H9 (cell line): ENCODE measurements at regions not wholly inside any gene's neighbourhood (a gene's known extent, or its start where the extent isn't known, plus 50 kb on each side); places are given as distances from the start of the nearest gene placed in this dataset.

Source experiments
- DNase-seq: peaks from one replicate; pipeline ENCODE4 v3.0.0-alpha.2; 2017
- H2AFZ ChIP-seq: one replicate; pipeline ENCODE4 v1.6.1; 2013; ENCODE audit warnings: mild to moderate bottlenecking, low read length, control low read depth, moderate library complexity
- H2AK5ac ChIP-seq: 2 replicates; pipeline ENCODE4 v1.6.1; 2013; ENCODE audit warnings: low read length, control low read depth, mixed read lengths; ENCODE audit not compliant: insufficient read length
- H2BK120ac ChIP-seq: one replicate; pipeline ENCODE4 v1.6.1; 2013; ENCODE audit warnings: low read depth, mild to moderate bottlenecking, low read length, control low read depth, inconsistent platforms; ENCODE audit not compliant: poor library complexity, severe bottlenecking
- H2BK12ac ChIP-seq: 2 replicates; pipeline ENCODE4 v1.6.1; 2013; ENCODE audit warnings: low read length, control low read depth, mixed read lengths, low read depth; ENCODE audit not compliant: insufficient read length
- H2BK15ac ChIP-seq: 2 replicates; pipeline ENCODE4 v1.6.1; 2013; ENCODE audit warnings: low read depth, low read length, control low read depth
- H2BK20ac ChIP-seq: one replicate; pipeline ENCODE4 v1.6.1; 2013; ENCODE audit warnings: low read depth, mild to moderate bottlenecking, low read length, control low read depth, inconsistent platforms; ENCODE audit not compliant: poor library complexity, severe bottlenecking
- H2BK5ac ChIP-seq: 2 replicates; pipeline ENCODE4 v1.6.1; 2013; ENCODE audit warnings: low read length, control low read depth, mixed read lengths; ENCODE audit not compliant: insufficient read length
- H3K14ac ChIP-seq: 2 replicates; pipeline ENCODE4 v1.6.1; 2013; ENCODE audit warnings: low read length, control low read depth; ENCODE audit not compliant: insufficient read depth
- H3K18ac ChIP-seq: 2 replicates; pipeline ENCODE4 v1.6.1; 2013; ENCODE audit warnings: low read depth, mild to moderate bottlenecking, mixed read lengths, low read length, control low read depth; ENCODE audit not compliant: insufficient read length
- H3K23ac ChIP-seq: 2 replicates; pipeline ENCODE4 v1.6.1; 2013; ENCODE audit warnings: low read length, control low read depth, mixed read lengths, low read depth; ENCODE audit not compliant: insufficient read length
- H3K23me2 ChIP-seq: 2 replicates; pipeline ENCODE4 v1.6.1; 2013; ENCODE audit warnings: low read depth, mild to moderate bottlenecking, mixed read lengths, low read length, control low read depth; ENCODE audit not compliant: insufficient read length, poor library complexity, severe bottlenecking
- H3K27ac ChIP-seq: 2 replicates; pipeline ENCODE4 v1.5.1; 2013; ENCODE audit warnings: low read length, control low read depth, mixed read lengths, low read depth; ENCODE audit not compliant: insufficient read length
- H3K27me3 ChIP-seq: 2 replicates; pipeline ENCODE4 v1.6.1; 2013; ENCODE audit warnings: low read length, control low read depth, inconsistent platforms; ENCODE audit not compliant: insufficient read depth
- H3K4ac ChIP-seq: 2 replicates; pipeline ENCODE4 v1.6.1; 2013; ENCODE audit warnings: low read depth, mild to moderate bottlenecking, control low read depth, inconsistent platforms, low read length, moderate library complexity
- H3K4me1 ChIP-seq: 2 replicates; pipeline ENCODE4 v1.6.1; 2013; ENCODE audit warnings: low read length, control low read depth, inconsistent platforms; ENCODE audit not compliant: insufficient read depth
- H3K4me2 ChIP-seq: 2 replicates; pipeline ENCODE4 v1.6.1; 2013; ENCODE audit warnings: low read length, control low read depth, mixed read lengths; ENCODE audit not compliant: insufficient read length, insufficient read depth
- H3K56ac ChIP-seq: 2 replicates; pipeline ENCODE4 v1.6.1; 2013; ENCODE audit warnings: low read depth, mild to moderate bottlenecking, mixed read lengths, low read length, control low read depth; ENCODE audit not compliant: insufficient read length
- H3K79me1 ChIP-seq: 2 replicates; pipeline ENCODE4 v1.6.1; 2013; ENCODE audit warnings: low read depth, mild to moderate bottlenecking, moderate library complexity, low read length, control low read depth, inconsistent platforms; ENCODE audit not compliant: insufficient read depth, poor library complexity, severe bottlenecking
- H3K79me2 ChIP-seq: 2 replicates; pipeline ENCODE4 v1.6.1; 2013; ENCODE audit warnings: low read length, control low read depth, inconsistent platforms; ENCODE audit not compliant: insufficient read depth
- H3K9ac ChIP-seq: 2 replicates; pipeline ENCODE4 v1.6.1; 2013; ENCODE audit warnings: low read length, control low read depth, mixed read lengths; ENCODE audit not compliant: insufficient read length; ENCODE audit errors: extremely low read depth
- H3K9me3 ChIP-seq: one replicate; pipeline ENCODE4 v1.6.1; 2013; ENCODE audit warnings: low read depth, low read length, inconsistent platforms; ENCODE audit not compliant: control insufficient read depth
- H3T11ph ChIP-seq: one replicate; pipeline ENCODE4 v1.6.1; 2013; ENCODE audit warnings: mild to moderate bottlenecking, low read length, control low read depth, inconsistent platforms
- H4K20me1 ChIP-seq: one replicate; pipeline ENCODE4 v1.6.1; 2013; ENCODE audit not compliant: control insufficient read depth, insufficient read length, insufficient read depth
- H4K5ac ChIP-seq: 2 replicates; pipeline ENCODE4 v1.6.1; 2013; ENCODE audit warnings: low read depth, mild to moderate bottlenecking, mixed read lengths, low read length, control low read depth; ENCODE audit not compliant: insufficient read length
- H4K8ac ChIP-seq: replicated peaks from 2 replicates; pipeline ENCODE4 v1.6.1; 2013; ENCODE audit warnings: low read length, control low read depth, mixed read lengths, low read depth; ENCODE audit not compliant: insufficient read length
- H4K91ac ChIP-seq: 2 replicates; pipeline ENCODE4 v1.6.1; 2013; ENCODE audit warnings: low read depth, mild to moderate bottlenecking, moderate library complexity, mixed read lengths, low read length, control low read depth; ENCODE audit not compliant: insufficient read length
- H3K27ac Mint-ChIP-seq, 3 experiments: 2 replicates in 2 of 3; 3 replicates in 1 of 3; pipeline ENCODE4 v1.8.0; 2020 to 2021; ENCODE audit warnings: mixed read lengths in 3 of 3, mild to moderate bottlenecking in 1 of 3, moderate library complexity in 1 of 3
- H3K27me3 Mint-ChIP-seq: 2 replicates; pipeline ENCODE4 v1.8.0; 2021; ENCODE audit warnings: low read depth, mild to moderate bottlenecking, moderate library complexity, mixed read lengths
- H3K36me3 Mint-ChIP-seq, 3 experiments: 2 replicates in 2 of 3; 3 replicates in 1 of 3; pipeline ENCODE4 v1.8.0; 2020 to 2021; ENCODE audit warnings: low read depth in 3 of 3, mixed read lengths in 3 of 3; ENCODE audit not compliant: insufficient read depth in 1 of 3
- H3K4me1 Mint-ChIP-seq, 2 experiments: 2 replicates each; pipeline ENCODE4 v1.8.0; 2020; ENCODE audit warnings: mixed read lengths in 2 of 2
- H3K4me3 Mint-ChIP-seq, 2 experiments: 2 replicates in 1 of 2; 3 replicates in 1 of 2; pipeline ENCODE4 v1.8.0; 2020 to 2021; ENCODE audit warnings: mild to moderate bottlenecking in 2 of 2, mixed read lengths in 2 of 2, moderate library complexity in 1 of 2
- H3K9me3 Mint-ChIP-seq, 2 experiments: 2 replicates in 1 of 2; 3 replicates in 1 of 2; pipeline ENCODE4 v1.8.0; 2020; ENCODE audit warnings: mild to moderate bottlenecking in 2 of 2, mixed read lengths in 2 of 2, moderate library complexity in 1 of 2
- CTCF ChIP-seq: fragments of 200-600 bp; sonication (generic); conservative IDR thresholded peaks from 3 replicates; pipeline ENCODE4 v1.8.0; 2021; ENCODE audit warnings: antibody characterized with exemption, mild to moderate bottlenecking
- WGBS: extraction: QIAGEN DNeasy Blood & Tissue Kit; methylation state at CpG from one replicate; pipeline ENCODE4 v1.1.7; 2013; ENCODE audit warnings: missing lambda C conversion rate, low lambda C conversion rate, mixed read lengths; ENCODE audit not compliant: insufficient read length; ENCODE audit errors: extremely low coverage; 5-methylcytosine and 5-hydroxymethylcytosine counted together

- H3K23ac ChIP-seq: no peak overlapping the region
- H4K91ac ChIP-seq: no peak overlapping the region
- H2BK15ac ChIP-seq: no peak overlapping the region
- Mint-ChIP-seq H3K27ac (no peak overlapping the region), H3K4me3 (no peak overlapping the region), H3K36me3 (peaks cover 0 to 4% (median 0%) of the 10 kb centered on the region in 3 experiments; a peak in 4 of 7 replicates), H3K4me1 (0 out of 4 replicates have a peak, but pooled peaks cover 0 to 2% of the 10 kb centered on the region in 2 experiments), H3K9me3 (peaks cover 3 to 10% of the 10 kb centered on the region in 2 experiments; a peak in 4 of 5 replicates), H3K27me3 (no peaks in the 10 kb centered on the region)
- H2AK5ac ChIP-seq: no peak overlapping the region
- no peak overlapping the region for H4K8ac ChIP-seq
- H3T11ph ChIP-seq: no peak overlapping the region
- no peak overlapping the region for H3K4ac ChIP-seq
- no peak overlapping the region for H4K5ac ChIP-seq
- H3K79me2 ChIP-seq: no peaks in the 10 kb centered on the region
- no peaks in the 10 kb centered on the region for H4K20me1 ChIP-seq
- H3K79me1 ChIP-seq: no peaks in the 10 kb centered on the region
- no peak overlapping the region for H3K4me2 ChIP-seq
- H2BK20ac ChIP-seq: no peak overlapping the region
- H2BK120ac ChIP-seq: no peak overlapping the region
- H3K14ac ChIP-seq: no peak overlapping the region
- H2BK12ac ChIP-seq: no peak overlapping the region
- TF ChIP-seq CTCF: no peak
- no peaks in the 10 kb centered on the region for H3K9me3 ChIP-seq
- no peak for DNase-seq
- no peak overlapping the region for H3K9ac ChIP-seq
- no peaks in the 10 kb centered on the region for H3K23me2 ChIP-seq
- H2BK5ac ChIP-seq: no peak overlapping the region
- H3K18ac ChIP-seq: no peak overlapping the region
- H3K27ac ChIP-seq: no peak overlapping the region
- no peak overlapping the region for H3K56ac ChIP-seq
- no peak overlapping the region for H2AFZ ChIP-seq
- no CpG with 5 or more reads among the region's 1 CpG for WGBS
- no peaks in the 10 kb centered on the region for H3K27me3 ChIP-seq
- H3K4me1 ChIP-seq: no peaks in the 10 kb centered on the region
Observed at GRCh38 chr4:107359208-107359607, 323.1 kb upstream of the DKK2 start.
